H9 (cell line): ENCODE measurements at regions not wholly inside any gene's neighbourhood (a gene's known extent, or its start where the extent isn't known, plus 50 kb on each side); places are given as distances from the start of the nearest gene placed in this dataset.

Experiments
- DNase-seq: peaks from one replicate; pipeline ENCODE4 v3.0.0-alpha.2; 2017
- H2AFZ ChIP-seq: one replicate; pipeline ENCODE4 v1.6.1; 2013; ENCODE audit warnings: mild to moderate bottlenecking, low read length, control low read depth, moderate library complexity
- H2AK5ac ChIP-seq: 2 replicates; pipeline ENCODE4 v1.6.1; 2013; ENCODE audit warnings: low read length, control low read depth, mixed read lengths; ENCODE audit not compliant: insufficient read length
- H2BK120ac ChIP-seq: one replicate; pipeline ENCODE4 v1.6.1; 2013; ENCODE audit warnings: low read depth, mild to moderate bottlenecking, low read length, control low read depth, inconsistent platforms; ENCODE audit not compliant: poor library complexity, severe bottlenecking
- H2BK12ac ChIP-seq: 2 replicates; pipeline ENCODE4 v1.6.1; 2013; ENCODE audit warnings: low read length, control low read depth, mixed read lengths, low read depth; ENCODE audit not compliant: insufficient read length
- H2BK15ac ChIP-seq: 2 replicates; pipeline ENCODE4 v1.6.1; 2013; ENCODE audit warnings: low read depth, low read length, control low read depth
- H2BK20ac ChIP-seq: one replicate; pipeline ENCODE4 v1.6.1; 2013; ENCODE audit warnings: low read depth, mild to moderate bottlenecking, low read length, control low read depth, inconsistent platforms; ENCODE audit not compliant: poor library complexity, severe bottlenecking
- H2BK5ac ChIP-seq: 2 replicates; pipeline ENCODE4 v1.6.1; 2013; ENCODE audit warnings: low read length, control low read depth, mixed read lengths; ENCODE audit not compliant: insufficient read length
- H3K14ac ChIP-seq: 2 replicates; pipeline ENCODE4 v1.6.1; 2013; ENCODE audit warnings: low read length, control low read depth; ENCODE audit not compliant: insufficient read depth
- H3K18ac ChIP-seq: 2 replicates; pipeline ENCODE4 v1.6.1; 2013; ENCODE audit warnings: low read depth, mild to moderate bottlenecking, mixed read lengths, low read length, control low read depth; ENCODE audit not compliant: insufficient read length
- H3K23ac ChIP-seq: 2 replicates; pipeline ENCODE4 v1.6.1; 2013; ENCODE audit warnings: low read length, control low read depth, mixed read lengths, low read depth; ENCODE audit not compliant: insufficient read length
- H3K23me2 ChIP-seq: 2 replicates; pipeline ENCODE4 v1.6.1; 2013; ENCODE audit warnings: low read depth, mild to moderate bottlenecking, mixed read lengths, low read length, control low read depth; ENCODE audit not compliant: insufficient read length, poor library complexity, severe bottlenecking
- H3K27ac ChIP-seq: 2 replicates; pipeline ENCODE4 v1.5.1; 2013; ENCODE audit warnings: low read length, control low read depth, mixed read lengths, low read depth; ENCODE audit not compliant: insufficient read length
- H3K27me3 ChIP-seq: 2 replicates; pipeline ENCODE4 v1.6.1; 2013; ENCODE audit warnings: low read length, control low read depth, inconsistent platforms; ENCODE audit not compliant: insufficient read depth
- H3K4ac ChIP-seq: 2 replicates; pipeline ENCODE4 v1.6.1; 2013; ENCODE audit warnings: low read depth, mild to moderate bottlenecking, control low read depth, inconsistent platforms, low read length, moderate library complexity
- H3K4me1 ChIP-seq: 2 replicates; pipeline ENCODE4 v1.6.1; 2013; ENCODE audit warnings: low read length, control low read depth, inconsistent platforms; ENCODE audit not compliant: insufficient read depth
- H3K4me2 ChIP-seq: 2 replicates; pipeline ENCODE4 v1.6.1; 2013; ENCODE audit warnings: low read length, control low read depth, mixed read lengths; ENCODE audit not compliant: insufficient read length, insufficient read depth
- H3K56ac ChIP-seq: 2 replicates; pipeline ENCODE4 v1.6.1; 2013; ENCODE audit warnings: low read depth, mild to moderate bottlenecking, mixed read lengths, low read length, control low read depth; ENCODE audit not compliant: insufficient read length
- H3K79me1 ChIP-seq: 2 replicates; pipeline ENCODE4 v1.6.1; 2013; ENCODE audit warnings: low read depth, mild to moderate bottlenecking, moderate library complexity, low read length, control low read depth, inconsistent platforms; ENCODE audit not compliant: insufficient read depth, poor library complexity, severe bottlenecking
- H3K79me2 ChIP-seq: 2 replicates; pipeline ENCODE4 v1.6.1; 2013; ENCODE audit warnings: low read length, control low read depth, inconsistent platforms; ENCODE audit not compliant: insufficient read depth
- H3K9ac ChIP-seq: 2 replicates; pipeline ENCODE4 v1.6.1; 2013; ENCODE audit warnings: low read length, control low read depth, mixed read lengths; ENCODE audit not compliant: insufficient read length; ENCODE audit errors: extremely low read depth
- H3K9me3 ChIP-seq: one replicate; pipeline ENCODE4 v1.6.1; 2013; ENCODE audit warnings: low read depth, low read length, inconsistent platforms; ENCODE audit not compliant: control insufficient read depth
- H3T11ph ChIP-seq: one replicate; pipeline ENCODE4 v1.6.1; 2013; ENCODE audit warnings: mild to moderate bottlenecking, low read length, control low read depth, inconsistent platforms
- H4K20me1 ChIP-seq: one replicate; pipeline ENCODE4 v1.6.1; 2013; ENCODE audit not compliant: control insufficient read depth, insufficient read length, insufficient read depth
- H4K5ac ChIP-seq: 2 replicates; pipeline ENCODE4 v1.6.1; 2013; ENCODE audit warnings: low read depth, mild to moderate bottlenecking, mixed read lengths, low read length, control low read depth; ENCODE audit not compliant: insufficient read length
- H4K8ac ChIP-seq: replicated peaks from 2 replicates; pipeline ENCODE4 v1.6.1; 2013; ENCODE audit warnings: low read length, control low read depth, mixed read lengths, low read depth; ENCODE audit not compliant: insufficient read length
- H4K91ac ChIP-seq: 2 replicates; pipeline ENCODE4 v1.6.1; 2013; ENCODE audit warnings: low read depth, mild to moderate bottlenecking, moderate library complexity, mixed read lengths, low read length, control low read depth; ENCODE audit not compliant: insufficient read length
- H3K27ac Mint-ChIP-seq, 3 experiments: 2 replicates in 2 of 3; 3 replicates in 1 of 3; pipeline ENCODE4 v1.8.0; 2020 to 2021; ENCODE audit warnings: mixed read lengths in 3 of 3, mild to moderate bottlenecking in 1 of 3, moderate library complexity in 1 of 3
- H3K27me3 Mint-ChIP-seq: 2 replicates; pipeline ENCODE4 v1.8.0; 2021; ENCODE audit warnings: low read depth, mild to moderate bottlenecking, moderate library complexity, mixed read lengths
- H3K36me3 Mint-ChIP-seq, 3 experiments: 2 replicates in 2 of 3; 3 replicates in 1 of 3; pipeline ENCODE4 v1.8.0; 2020 to 2021; ENCODE audit warnings: low read depth in 3 of 3, mixed read lengths in 3 of 3; ENCODE audit not compliant: insufficient read depth in 1 of 3
- H3K4me1 Mint-ChIP-seq, 2 experiments: 2 replicates each; pipeline ENCODE4 v1.8.0; 2020; ENCODE audit warnings: mixed read lengths in 2 of 2
- H3K4me3 Mint-ChIP-seq, 2 experiments: 2 replicates in 1 of 2; 3 replicates in 1 of 2; pipeline ENCODE4 v1.8.0; 2020 to 2021; ENCODE audit warnings: mild to moderate bottlenecking in 2 of 2, mixed read lengths in 2 of 2, moderate library complexity in 1 of 2
- H3K9me3 Mint-ChIP-seq, 2 experiments: 2 replicates in 1 of 2; 3 replicates in 1 of 2; pipeline ENCODE4 v1.8.0; 2020; ENCODE audit warnings: mild to moderate bottlenecking in 2 of 2, mixed read lengths in 2 of 2, moderate library complexity in 1 of 2
- WGBS: extraction: QIAGEN DNeasy Blood & Tissue Kit; methylation state at CpG from one replicate; pipeline ENCODE4 v1.1.7; 2013; ENCODE audit warnings: missing lambda C conversion rate, low lambda C conversion rate, mixed read lengths; ENCODE audit not compliant: insufficient read length; ENCODE audit errors: extremely low coverage; 5-methylcytosine and 5-hydroxymethylcytosine counted together
- TF ChIP-seq, protein P1 (sequence below): fragments of 200-600 bp; sonication (generic); conservative IDR thresholded peaks from 3 replicates; pipeline ENCODE4 v1.8.0; 2021; ENCODE audit warnings: antibody characterized with exemption, mild to moderate bottlenecking

DNA sequence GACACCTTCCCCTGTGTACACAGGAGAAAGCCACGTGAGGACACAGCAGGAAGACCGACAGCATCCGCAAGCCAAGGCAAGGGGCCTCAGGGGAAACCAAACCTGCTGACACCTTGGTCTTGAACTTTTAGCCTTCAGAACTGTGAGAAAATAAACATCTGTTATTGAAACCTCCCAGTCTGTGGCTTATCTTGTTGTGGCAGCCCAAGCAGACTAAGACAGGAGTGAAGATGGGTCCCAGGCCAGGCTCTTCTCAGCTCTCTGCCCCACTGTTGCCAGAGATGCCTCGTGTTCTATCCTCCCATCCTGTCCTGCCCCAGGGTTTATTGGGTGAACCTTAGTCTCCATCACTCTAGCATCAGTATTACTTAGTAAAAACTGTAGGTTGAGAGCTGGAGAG lies 236.3 kb downstream of the MATN1 start:
- Histone ChIP-seq H3K23ac (no peak overlapping the region), H3K9ac (no peak overlapping the region)

More for the DNA sequence above, 236.3 kb downstream of the MATN1 start:
- Histone ChIP-seq H3K4me2 (no peak overlapping the region), H2AFZ (no peak overlapping the region), H3K79me1 (no peaks in the 10 kb centered on the region), H3T11ph (no peak overlapping the region), H4K20me1 (no peaks in the 10 kb centered on the region), H4K5ac (no peak overlapping the region), H2BK5ac (no peak overlapping the region), H3K14ac (no peak overlapping the region), H3K56ac (no peak overlapping the region), H2BK12ac (no peak overlapping the region), H3K23me2 (no peaks in the 10 kb centered on the region), H3K4ac (no peak overlapping the region), H3K4me1 (no peaks in the 10 kb centered on the region), H3K9me3 (peaks cover 10% of the 10 kb centered on the region), H2BK20ac (no peak overlapping the region), H4K8ac (no peak overlapping the region), H2AK5ac (no peak overlapping the region), H3K18ac (no peak overlapping the region), H2BK120ac (no peak overlapping the region), H3K79me2 (no peaks in the 10 kb centered on the region), H3K27me3 (no peaks in the 10 kb centered on the region), H4K91ac (no peak overlapping the region), H3K27ac (no peak overlapping the region), H2BK15ac (no peak overlapping the region)
- no CpG with 5 or more reads among the region's 4 CpGs for WGBS
- Mint-ChIP-seq H3K36me3 (peaks cover 1 to 5% (median 2%) of the 10 kb centered on the region in 3 experiments; a peak in 6 of 7 replicates), H3K4me1 (peaks cover 0 to 3% of the 10 kb centered on the region in 2 experiments; a peak in 1 of 4 replicates), H3K27me3 (peaks cover 10% of the 10 kb centered on the region), H3K4me3 (no peak overlapping the region), H3K9me3 (peaks cover 24 to 29% of the 10 kb centered on the region in 2 experiments), H3K27ac (no peak overlapping the region)
- TF ChIP-seq, protein P1, sequence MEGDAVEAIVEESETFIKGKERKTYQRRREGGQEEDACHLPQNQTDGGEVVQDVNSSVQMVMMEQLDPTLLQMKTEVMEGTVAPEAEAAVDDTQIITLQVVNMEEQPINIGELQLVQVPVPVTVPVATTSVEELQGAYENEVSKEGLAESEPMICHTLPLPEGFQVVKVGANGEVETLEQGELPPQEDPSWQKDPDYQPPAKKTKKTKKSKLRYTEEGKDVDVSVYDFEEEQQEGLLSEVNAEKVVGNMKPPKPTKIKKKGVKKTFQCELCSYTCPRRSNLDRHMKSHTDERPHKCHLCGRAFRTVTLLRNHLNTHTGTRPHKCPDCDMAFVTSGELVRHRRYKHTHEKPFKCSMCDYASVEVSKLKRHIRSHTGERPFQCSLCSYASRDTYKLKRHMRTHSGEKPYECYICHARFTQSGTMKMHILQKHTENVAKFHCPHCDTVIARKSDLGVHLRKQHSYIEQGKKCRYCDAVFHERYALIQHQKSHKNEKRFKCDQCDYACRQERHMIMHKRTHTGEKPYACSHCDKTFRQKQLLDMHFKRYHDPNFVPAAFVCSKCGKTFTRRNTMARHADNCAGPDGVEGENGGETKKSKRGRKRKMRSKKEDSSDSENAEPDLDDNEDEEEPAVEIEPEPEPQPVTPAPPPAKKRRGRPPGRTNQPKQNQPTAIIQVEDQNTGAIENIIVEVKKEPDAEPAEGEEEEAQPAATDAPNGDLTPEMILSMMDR = no peak
- DNase-seq = no peak
